ENCODE measurements at regions not wholly inside any gene's neighbourhood (a gene's known extent, or its start where the extent isn't known, plus 50 kb on each side); places are given as distances from the start of the nearest gene placed in this dataset.
"Not testable (repeated sequence)": the region's sequence is repeated elsewhere in the genome, so short reads cannot be mapped to it uniquely, and the experiment has no call there.

DNA sequence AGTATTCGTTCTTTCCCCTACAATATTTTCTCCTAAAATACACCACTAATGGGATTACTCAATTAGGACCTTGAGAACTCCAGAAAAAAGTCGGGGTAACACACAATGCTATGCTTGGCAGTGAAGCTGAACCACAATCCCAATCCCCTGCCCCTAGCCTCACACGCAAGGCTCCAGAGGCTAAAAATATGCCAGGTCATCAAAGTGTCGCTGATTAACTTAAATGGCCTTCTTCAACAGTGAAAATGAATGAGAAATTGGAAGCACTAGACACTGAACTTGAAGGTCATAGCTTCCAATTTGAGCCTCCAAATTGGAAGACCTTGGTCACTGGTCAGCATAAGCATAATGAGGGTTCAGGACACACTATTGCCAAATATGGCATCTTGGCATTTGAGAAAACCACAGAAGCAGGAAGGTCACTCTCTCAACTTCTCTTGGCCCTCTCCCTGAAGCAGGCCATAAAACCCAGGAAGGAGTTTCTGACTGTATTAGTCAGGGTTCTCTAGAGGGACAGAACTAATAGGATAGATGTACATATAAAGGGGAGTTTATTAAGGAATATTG lies 86.0 kb upstream of the SATB2 start:
- intact Hi-C loops (cut with micrococcal nuclease), result no loop called here
- TF ChIP-seq, protein P1, sequence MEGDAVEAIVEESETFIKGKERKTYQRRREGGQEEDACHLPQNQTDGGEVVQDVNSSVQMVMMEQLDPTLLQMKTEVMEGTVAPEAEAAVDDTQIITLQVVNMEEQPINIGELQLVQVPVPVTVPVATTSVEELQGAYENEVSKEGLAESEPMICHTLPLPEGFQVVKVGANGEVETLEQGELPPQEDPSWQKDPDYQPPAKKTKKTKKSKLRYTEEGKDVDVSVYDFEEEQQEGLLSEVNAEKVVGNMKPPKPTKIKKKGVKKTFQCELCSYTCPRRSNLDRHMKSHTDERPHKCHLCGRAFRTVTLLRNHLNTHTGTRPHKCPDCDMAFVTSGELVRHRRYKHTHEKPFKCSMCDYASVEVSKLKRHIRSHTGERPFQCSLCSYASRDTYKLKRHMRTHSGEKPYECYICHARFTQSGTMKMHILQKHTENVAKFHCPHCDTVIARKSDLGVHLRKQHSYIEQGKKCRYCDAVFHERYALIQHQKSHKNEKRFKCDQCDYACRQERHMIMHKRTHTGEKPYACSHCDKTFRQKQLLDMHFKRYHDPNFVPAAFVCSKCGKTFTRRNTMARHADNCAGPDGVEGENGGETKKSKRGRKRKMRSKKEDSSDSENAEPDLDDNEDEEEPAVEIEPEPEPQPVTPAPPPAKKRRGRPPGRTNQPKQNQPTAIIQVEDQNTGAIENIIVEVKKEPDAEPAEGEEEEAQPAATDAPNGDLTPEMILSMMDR (IDR thresholded peaks at IDR 0.05), result no peak
- ChIA-PET POLR2A (no interaction called here), CTCF (no interaction called here)
- Mint-ChIP-seq H3K27me3 (no peaks in the 10 kb centered on the region), H3K27ac (no peak overlapping the region), H3K4me1 (no peaks in the 10 kb centered on the region), H3K4me3 (no peak overlapping the region), H3K36me3 (ENCODE audit: low read depth) (no peaks in the 10 kb centered on the region), H3K9me3 (no peaks in the 10 kb centered on the region)
- DNase-seq, result no peak
- no peak for ATAC-seq (ENCODE audit: low read depth)

DNA sequence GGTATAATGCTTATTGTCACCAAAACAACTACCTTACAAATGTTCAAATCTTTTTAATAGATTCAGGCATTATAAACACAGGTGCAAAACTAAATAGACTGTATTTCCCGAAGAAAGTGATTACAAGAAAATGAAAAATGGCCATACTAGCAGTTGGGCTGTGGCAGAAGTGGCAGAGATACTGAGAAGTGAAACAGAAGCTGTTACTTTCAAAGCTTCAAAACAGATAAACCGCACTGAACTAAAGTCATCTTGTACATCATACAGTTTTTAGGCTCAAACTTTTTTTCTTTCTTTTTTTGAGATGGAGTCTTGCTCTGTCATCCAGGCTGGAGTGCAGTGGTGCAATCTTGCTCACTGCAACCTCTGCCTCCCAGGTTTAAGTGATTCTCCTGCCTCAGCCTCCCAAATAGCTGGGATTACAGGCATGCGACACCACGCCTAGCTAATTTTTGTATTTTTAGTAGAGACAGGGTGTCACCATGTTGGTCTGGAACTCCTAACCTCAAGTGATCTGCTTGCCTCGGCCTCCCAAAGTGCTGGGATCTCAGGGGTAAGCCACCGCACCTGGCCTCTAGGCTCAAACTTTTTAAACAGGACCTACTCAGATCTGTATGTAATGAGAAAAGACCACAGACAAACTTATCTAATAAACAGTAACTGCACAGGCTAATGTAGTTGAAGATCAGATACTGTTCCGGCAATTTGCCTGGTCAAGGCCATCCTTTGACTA lies 77.9 kb upstream of the SATB2 start:
- DNase-seq (no peak), ATAC-seq (ENCODE audit: low read depth) (no peak)
- Mint-ChIP-seq H3K9me3 (peaks cover 2% of the 10 kb centered on the region), H3K27ac (no peak overlapping the region), H3K4me3 (no peak overlapping the region), H3K27me3 (no peaks in the 10 kb centered on the region), H3K4me1 (no peaks in the 10 kb centered on the region), H3K36me3 (ENCODE audit: low read depth) (no peaks in the 10 kb centered on the region)
- CTCF ChIA-PET, result no interaction called here
- intact Hi-C loops (cut with micrococcal nuclease), result no loop called here
- TF ChIP-seq, protein P1 (IDR thresholded peaks at IDR 0.05), result no peak
- POLR2A ChIA-PET, result no interaction called here

DNA sequence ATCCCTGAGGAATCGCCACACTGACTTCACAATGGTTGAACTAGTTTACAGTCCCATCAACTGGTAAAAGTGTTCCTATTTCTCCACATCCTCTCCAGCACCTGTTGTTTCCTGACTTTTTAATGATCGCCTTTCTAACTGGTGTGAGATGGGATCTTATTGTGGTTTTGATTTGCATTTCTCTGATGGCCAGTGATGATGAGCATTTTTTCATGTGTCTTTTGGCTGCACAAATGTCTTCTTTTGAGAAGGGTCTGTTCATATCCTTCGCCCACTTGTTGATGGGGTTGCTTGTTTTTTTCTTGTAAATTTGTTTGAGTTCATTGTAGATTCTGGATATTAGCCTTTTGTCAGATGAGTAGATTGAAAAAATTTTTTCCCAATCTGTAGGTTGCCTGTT lies 76.1 kb upstream of the SATB2 start:
- POLR2A ChIA-PET; H3K36me3 Mint-ChIP-seq (ENCODE audit: low read depth); intact Hi-C loops (cut with micrococcal nuclease); CTCF ChIA-PET; H3K9me3 Mint-ChIP-seq; H3K4me1 Mint-ChIP-seq; H3K27me3 Mint-ChIP-seq; DNase-seq; H3K4me3 Mint-ChIP-seq; H3K27ac Mint-ChIP-seq; ATAC-seq (ENCODE audit: low read depth): not testable (repeated sequence)

DNA sequence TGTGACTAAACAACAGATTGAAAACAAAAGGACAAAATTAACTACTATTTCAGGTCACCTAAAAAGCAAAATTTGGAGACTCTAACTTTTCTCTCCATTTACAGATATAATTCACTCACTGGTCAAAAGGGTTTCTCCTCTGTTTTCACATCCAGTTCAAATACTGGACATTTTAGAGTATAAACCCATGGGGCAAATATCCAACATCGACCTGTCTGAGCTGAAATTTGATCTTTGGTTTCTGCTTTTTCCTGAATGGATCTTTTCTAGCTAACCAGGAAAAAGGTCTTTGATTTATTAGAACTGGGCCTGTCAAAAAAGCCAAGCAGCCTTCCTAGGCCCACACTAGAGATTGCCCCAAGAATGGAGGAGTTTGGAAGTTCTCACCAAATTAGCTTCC lies 69.3 kb upstream of the SATB2 start:
- Mint-ChIP-seq H3K4me3 (no peak overlapping the region), H3K36me3 (ENCODE audit: low read depth) (no peaks in the 10 kb centered on the region), H3K4me1 (no peaks in the 10 kb centered on the region), H3K27me3 (no peaks in the 10 kb centered on the region), H3K9me3 (peaks cover 1% of the 10 kb centered on the region), H3K27ac (no peak overlapping the region)
- intact Hi-C loops (cut with micrococcal nuclease), result no loop called here
- no peak for ATAC-seq (ENCODE audit: low read depth)
- no peak for DNase-seq
- TF ChIP-seq, protein P1 (IDR thresholded peaks at IDR 0.05), result no peak
- ChIA-PET CTCF (no interaction called here), POLR2A (no interaction called here)

GRCh38 chr2:199524689-199525574 lies 67.2 kb upstream of the SATB2 start:
- intact Hi-C loops (cut with micrococcal nuclease), result no loop called here
- H3K27me3 Mint-ChIP-seq, result no peaks in the 10 kb centered on the region
- no peaks in the 10 kb centered on the region for H3K36me3 Mint-ChIP-seq (ENCODE audit: low read depth)
- H3K9me3 Mint-ChIP-seq, result no peaks in the 10 kb centered on the region
- ChIA-PET POLR2A (no interaction called here), CTCF (no interaction called here)
- no peak overlapping the region for H3K27ac Mint-ChIP-seq
- no peak overlapping the region for H3K4me3 Mint-ChIP-seq
- ATAC-seq (ENCODE audit: low read depth) (no peak), DNase-seq (no peak)
- TF ChIP-seq, protein P1 (IDR thresholded peaks at IDR 0.05), result no peak
- no peaks in the 10 kb centered on the region for H3K4me1 Mint-ChIP-seq

All from activated B cell treated with CpG ODN at 0.5 μM for 24 hours (primary cell).